ENCODE measurements at regions not wholly inside any gene's neighbourhood (a gene's known extent, or its start where the extent isn't known, plus 50 kb on each side); places are given as distances from the start of the nearest gene placed in this dataset.

DNA sequence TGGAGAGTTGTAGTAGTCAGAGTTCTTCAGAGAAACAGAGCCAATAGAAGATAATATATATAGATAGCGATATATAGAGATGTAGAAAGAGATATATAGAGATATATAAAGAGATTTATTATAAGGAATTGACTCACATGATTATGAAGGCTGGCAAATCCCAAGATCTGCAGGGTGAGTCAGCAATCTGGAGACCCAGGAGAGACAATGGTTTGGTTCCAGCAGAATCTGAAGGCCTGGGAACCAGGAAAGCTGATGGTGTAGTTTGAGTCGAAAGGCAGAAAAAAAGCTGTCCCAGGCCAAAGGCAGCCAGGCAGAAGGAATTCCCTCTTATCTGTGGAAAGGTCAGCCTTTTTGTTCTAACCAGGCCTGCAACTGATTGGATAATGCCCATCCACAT is 194.1 kb downstream of the NUFIP1 start:
- no peak for DNase-seq (ENCODE audit: extremely low read depth, insufficient read length)
- TF ChIP-seq, protein P1, sequence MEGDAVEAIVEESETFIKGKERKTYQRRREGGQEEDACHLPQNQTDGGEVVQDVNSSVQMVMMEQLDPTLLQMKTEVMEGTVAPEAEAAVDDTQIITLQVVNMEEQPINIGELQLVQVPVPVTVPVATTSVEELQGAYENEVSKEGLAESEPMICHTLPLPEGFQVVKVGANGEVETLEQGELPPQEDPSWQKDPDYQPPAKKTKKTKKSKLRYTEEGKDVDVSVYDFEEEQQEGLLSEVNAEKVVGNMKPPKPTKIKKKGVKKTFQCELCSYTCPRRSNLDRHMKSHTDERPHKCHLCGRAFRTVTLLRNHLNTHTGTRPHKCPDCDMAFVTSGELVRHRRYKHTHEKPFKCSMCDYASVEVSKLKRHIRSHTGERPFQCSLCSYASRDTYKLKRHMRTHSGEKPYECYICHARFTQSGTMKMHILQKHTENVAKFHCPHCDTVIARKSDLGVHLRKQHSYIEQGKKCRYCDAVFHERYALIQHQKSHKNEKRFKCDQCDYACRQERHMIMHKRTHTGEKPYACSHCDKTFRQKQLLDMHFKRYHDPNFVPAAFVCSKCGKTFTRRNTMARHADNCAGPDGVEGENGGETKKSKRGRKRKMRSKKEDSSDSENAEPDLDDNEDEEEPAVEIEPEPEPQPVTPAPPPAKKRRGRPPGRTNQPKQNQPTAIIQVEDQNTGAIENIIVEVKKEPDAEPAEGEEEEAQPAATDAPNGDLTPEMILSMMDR (IDR thresholded peaks at IDR 0.05; ENCODE audit: insufficient read depth, low read length, poor library complexity, severe bottlenecking) = no peak
- Histone ChIP-seq H3K27me3 (replicated peaks; ENCODE audit: control insufficient read depth, insufficient read depth, low read length) (no peaks in the 10 kb centered on the region), H3K4me3 (replicated peaks; ENCODE audit: low read depth, low read length) (no peak overlapping the region), H3K36me3 (ENCODE audit: control insufficient read depth, insufficient read depth, low read length) (no peaks in the 10 kb centered on the region)

DNA sequence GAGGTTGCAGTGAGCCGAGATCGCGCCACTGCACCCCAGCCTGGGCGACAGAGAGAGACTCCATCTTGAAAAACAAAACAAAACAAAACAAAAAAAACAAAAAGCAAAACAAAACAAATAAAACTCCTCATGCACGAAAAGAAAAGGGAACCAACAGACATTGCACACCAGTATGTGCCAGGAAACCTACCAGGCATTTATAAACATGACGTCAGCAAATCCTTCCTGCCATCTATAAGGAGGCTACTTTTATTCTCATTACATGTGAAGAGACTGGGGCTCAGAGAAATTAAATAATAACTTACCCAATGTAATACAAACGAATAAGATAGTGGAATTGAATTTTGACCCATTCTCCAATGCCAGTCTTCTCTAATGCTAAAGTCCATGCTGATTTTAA is 197.2 kb downstream of the NUFIP1 start:
- Histone ChIP-seq H3K27me3 (replicated peaks; ENCODE audit: control insufficient read depth, insufficient read depth, low read length) (no peaks in the 10 kb centered on the region), H3K36me3 (ENCODE audit: control insufficient read depth, insufficient read depth, low read length) (no peaks in the 10 kb centered on the region), H3K4me3 (replicated peaks; ENCODE audit: low read depth, low read length) (no peak overlapping the region)
- DNase-seq (ENCODE audit: extremely low read depth, insufficient read length) = no peak
- TF ChIP-seq, protein P1 (IDR thresholded peaks at IDR 0.05; ENCODE audit: insufficient read depth, low read length, poor library complexity, severe bottlenecking) = no peak

- Histone ChIP-seq H3K4me3 (replicated peaks; ENCODE audit: low read depth, low read length) (no peak overlapping the region), H3K36me3 (ENCODE audit: control insufficient read depth, insufficient read depth, low read length) (no peaks in the 10 kb centered on the region), H3K27me3 (replicated peaks; ENCODE audit: control insufficient read depth, insufficient read depth, low read length) (no peaks in the 10 kb centered on the region)
- TF ChIP-seq, protein P1 (IDR thresholded peaks at IDR 0.05; ENCODE audit: insufficient read depth, low read length, poor library complexity, severe bottlenecking) = no peak
- DNase-seq (ENCODE audit: extremely low read depth, insufficient read length) = no peak
These were observed 199.0 kb downstream of the NUFIP1 start for GRCh38 chr13:44790289-44790688.

DNA sequence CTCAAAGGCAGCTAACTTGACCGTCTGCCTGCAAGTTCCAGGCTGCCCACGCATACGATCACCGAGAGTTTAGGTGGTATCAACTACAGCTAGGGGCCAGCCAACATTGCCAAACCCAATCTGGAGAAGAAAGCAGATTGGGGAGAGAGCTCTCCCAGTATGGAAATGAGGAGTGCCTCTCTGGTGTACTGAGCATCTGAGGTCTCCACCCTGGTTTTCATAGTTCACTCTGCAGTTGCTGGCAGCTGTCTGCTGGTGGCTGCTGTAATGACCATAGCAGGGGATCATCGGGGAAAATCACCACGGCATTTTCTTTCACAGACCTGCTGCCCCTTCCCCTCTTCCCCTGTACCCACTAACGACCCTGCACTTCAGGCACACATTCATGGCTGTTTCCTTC is 201.7 kb downstream of the NUFIP1 start:
- Histone ChIP-seq H3K36me3 (ENCODE audit: control insufficient read depth, insufficient read depth, low read length) (no peaks in the 10 kb centered on the region), H3K4me3 (replicated peaks; ENCODE audit: low read depth, low read length) (no peak overlapping the region), H3K27me3 (replicated peaks; ENCODE audit: control insufficient read depth, insufficient read depth, low read length) (no peaks in the 10 kb centered on the region)
- no peak for DNase-seq (ENCODE audit: extremely low read depth, insufficient read length)
- TF ChIP-seq, protein P1 (IDR thresholded peaks at IDR 0.05; ENCODE audit: insufficient read depth, low read length, poor library complexity, severe bottlenecking) = no peak

DNA sequence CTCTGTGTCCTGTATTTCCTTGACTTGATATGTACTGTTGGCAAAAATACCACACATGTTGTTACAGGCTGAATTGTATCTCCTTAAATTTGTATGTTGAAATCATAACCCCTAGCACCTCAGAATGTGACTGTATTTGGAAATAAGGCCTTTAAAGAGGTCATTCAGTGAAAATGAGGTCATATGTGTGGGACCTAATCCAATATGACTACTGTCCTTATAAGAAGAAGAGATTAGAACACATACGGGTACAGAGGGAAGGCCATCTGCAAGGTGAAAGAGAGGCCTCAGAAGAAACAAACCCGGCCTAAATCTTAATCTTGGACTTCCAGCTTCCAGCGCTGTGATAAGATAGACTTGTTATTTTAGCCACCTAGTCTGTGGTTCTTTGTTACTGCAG is 202.5 kb downstream of the NUFIP1 start:
- no peaks in the 10 kb centered on the region for H3K36me3 ChIP-seq (ENCODE audit: control insufficient read depth, insufficient read depth, low read length)
- no peak overlapping the region for H3K4me3 ChIP-seq (replicated peaks; ENCODE audit: low read depth, low read length)
- TF ChIP-seq, protein P1 (IDR thresholded peaks at IDR 0.05; ENCODE audit: insufficient read depth, low read length, poor library complexity, severe bottlenecking) = no peak
- no peaks in the 10 kb centered on the region for H3K27me3 ChIP-seq (replicated peaks; ENCODE audit: control insufficient read depth, insufficient read depth, low read length)
- no peak for DNase-seq (ENCODE audit: extremely low read depth, insufficient read length)

DNA sequence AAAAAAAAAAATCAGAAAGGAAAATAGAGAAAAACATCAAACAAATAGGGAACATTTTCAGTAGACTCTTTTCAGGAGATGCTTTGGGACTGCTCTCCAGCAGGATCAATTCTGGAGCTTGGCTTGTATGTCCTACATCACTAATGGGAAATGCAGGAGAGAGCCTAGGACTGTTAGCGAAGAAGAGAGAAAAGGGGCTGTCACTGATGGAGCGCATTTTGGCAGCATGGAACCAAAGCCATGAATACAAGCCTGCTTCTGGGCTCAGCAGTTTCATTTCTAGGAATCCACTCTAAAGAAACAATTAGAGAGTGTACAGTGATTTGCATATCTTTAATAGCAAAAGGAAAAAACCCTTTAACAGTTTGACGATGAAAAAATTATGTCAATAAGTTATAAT is 203.9 kb downstream of the NUFIP1 start:
- H3K36me3 ChIP-seq (ENCODE audit: control insufficient read depth, insufficient read depth, low read length) = no peaks in the 10 kb centered on the region
- no peak for DNase-seq (ENCODE audit: extremely low read depth, insufficient read length)
- TF ChIP-seq, protein P1 (IDR thresholded peaks at IDR 0.05; ENCODE audit: insufficient read depth, low read length, poor library complexity, severe bottlenecking) = no peak
- H3K27me3 ChIP-seq (replicated peaks; ENCODE audit: control insufficient read depth, insufficient read depth, low read length) = no peaks in the 10 kb centered on the region
- no peak overlapping the region for H3K4me3 ChIP-seq (replicated peaks; ENCODE audit: low read depth, low read length)

Data from GM06990 (cell line).